PFSK-1 (cell line): ENCODE measurements at regions not wholly inside any gene's neighbourhood (a gene's known extent, or its start where the extent isn't known, plus 50 kb on each side); places are given as distances from the start of the nearest gene placed in this dataset.

Source experiments
- POLR2AphosphoS5 ChIP-seq: IDR thresholded peaks from 2 replicates; pipeline ENCODE4 v1.6.1; 2012; ENCODE audit warnings: low read depth, mild to moderate bottlenecking, control low read depth, low read length, moderate library complexity
- TAF1 ChIP-seq: IDR thresholded peaks from 2 replicates; pipeline ENCODE4 v1.6.1; 2012; ENCODE audit warnings: low read length, control low read depth, borderline replicate concordance; ENCODE audit not compliant: insufficient read depth
- TF ChIP-seq, protein P1 (sequence below), 2 experiments: IDR thresholded peaks; 2 replicates each; pipeline versions ENCODE4 v1.6.1 to v1.8.0; 2011 to 2012; ENCODE audit warnings: low read depth in 2 of 2, low read length in 2 of 2, control low read depth in 1 of 2, inconsistent platforms in 1 of 2, mild to moderate bottlenecking in 1 of 2, moderate library complexity in 1 of 2; ENCODE audit not compliant: insufficient read depth in 1 of 2

DNA sequence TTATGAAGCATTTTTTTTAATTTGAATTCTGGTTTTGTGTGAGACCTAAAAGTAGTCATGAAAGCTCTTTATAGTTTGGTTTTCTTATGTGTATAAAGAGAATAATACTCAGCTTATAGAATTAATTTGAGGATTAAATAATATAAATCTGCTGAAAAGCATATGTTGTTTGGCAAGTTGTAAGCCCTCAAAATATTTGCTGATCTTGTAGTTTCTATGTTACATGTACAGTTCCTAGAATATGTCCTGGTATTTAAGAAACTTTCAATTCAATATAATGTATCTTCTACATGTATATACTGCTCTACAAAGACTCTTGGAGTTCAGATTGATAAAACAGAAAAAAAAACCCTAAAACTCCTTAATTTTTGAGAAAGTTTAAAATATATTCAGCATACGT, 605.5 kb upstream of the FAM98A start:
- TF ChIP-seq, protein P1, sequence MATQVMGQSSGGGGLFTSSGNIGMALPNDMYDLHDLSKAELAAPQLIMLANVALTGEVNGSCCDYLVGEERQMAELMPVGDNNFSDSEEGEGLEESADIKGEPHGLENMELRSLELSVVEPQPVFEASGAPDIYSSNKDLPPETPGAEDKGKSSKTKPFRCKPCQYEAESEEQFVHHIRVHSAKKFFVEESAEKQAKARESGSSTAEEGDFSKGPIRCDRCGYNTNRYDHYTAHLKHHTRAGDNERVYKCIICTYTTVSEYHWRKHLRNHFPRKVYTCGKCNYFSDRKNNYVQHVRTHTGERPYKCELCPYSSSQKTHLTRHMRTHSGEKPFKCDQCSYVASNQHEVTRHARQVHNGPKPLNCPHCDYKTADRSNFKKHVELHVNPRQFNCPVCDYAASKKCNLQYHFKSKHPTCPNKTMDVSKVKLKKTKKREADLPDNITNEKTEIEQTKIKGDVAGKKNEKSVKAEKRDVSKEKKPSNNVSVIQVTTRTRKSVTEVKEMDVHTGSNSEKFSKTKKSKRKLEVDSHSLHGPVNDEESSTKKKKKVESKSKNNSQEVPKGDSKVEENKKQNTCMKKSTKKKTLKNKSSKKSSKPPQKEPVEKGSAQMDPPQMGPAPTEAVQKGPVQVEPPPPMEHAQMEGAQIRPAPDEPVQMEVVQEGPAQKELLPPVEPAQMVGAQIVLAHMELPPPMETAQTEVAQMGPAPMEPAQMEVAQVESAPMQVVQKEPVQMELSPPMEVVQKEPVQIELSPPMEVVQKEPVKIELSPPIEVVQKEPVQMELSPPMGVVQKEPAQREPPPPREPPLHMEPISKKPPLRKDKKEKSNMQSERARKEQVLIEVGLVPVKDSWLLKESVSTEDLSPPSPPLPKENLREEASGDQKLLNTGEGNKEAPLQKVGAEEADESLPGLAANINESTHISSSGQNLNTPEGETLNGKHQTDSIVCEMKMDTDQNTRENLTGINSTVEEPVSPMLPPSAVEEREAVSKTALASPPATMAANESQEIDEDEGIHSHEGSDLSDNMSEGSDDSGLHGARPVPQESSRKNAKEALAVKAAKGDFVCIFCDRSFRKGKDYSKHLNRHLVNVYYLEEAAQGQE (IDR thresholded peaks at IDR 0.05; ENCODE audit: insufficient read depth in 1 of 2, low read depth in 2 of 2, low read length in 2 of 2): no peak
- TF ChIP-seq POLR2AphosphoS5: no peak
- TF ChIP-seq TAF1: no peak
